Trophoblast cell (in vitro differentiated cells and primary cell): ENCODE measurements at regions not wholly inside any gene's neighbourhood (a gene's known extent, or its start where the extent isn't known, plus 50 kb on each side); places are given as distances from the start of the nearest gene placed in this dataset.

ENCODE experiments used
- DNase-seq, 2 donors: peaks; one replicate each; pipeline ENCODE4 v3.0.0-alpha.2; 2016
- H2AFZ ChIP-seq: 2 replicates; pipeline ENCODE4 v1.6.1; 2013; ENCODE audit warnings: low read length, moderate library complexity, mild to moderate bottlenecking; ENCODE audit not compliant: insufficient read depth, poor library complexity
- H2AK5ac ChIP-seq: 2 replicates; pipeline ENCODE4 v1.6.1; 2013; ENCODE audit warnings: mild to moderate bottlenecking, low read length
- H2BK120ac ChIP-seq: 2 replicates; pipeline ENCODE4 v1.6.1; 2013; ENCODE audit warnings: low read length, mild to moderate bottlenecking, moderate library complexity; ENCODE audit not compliant: insufficient read depth, poor library complexity
- H2BK12ac ChIP-seq: 2 replicates; pipeline ENCODE4 v1.6.1; 2013; ENCODE audit warnings: mild to moderate bottlenecking, low read length, moderate library complexity
- H2BK5ac ChIP-seq: 2 replicates; pipeline ENCODE4 v1.6.1; 2013; ENCODE audit warnings: low read length, low read depth, moderate library complexity, mild to moderate bottlenecking; ENCODE audit not compliant: poor library complexity
- H3K14ac ChIP-seq: 2 replicates; pipeline ENCODE4 v1.6.1; 2013; ENCODE audit warnings: mild to moderate bottlenecking, low read length
- H3K18ac ChIP-seq: 2 replicates; pipeline ENCODE4 v1.6.1; 2013; ENCODE audit warnings: mild to moderate bottlenecking, low read length
- H3K23ac ChIP-seq: 2 replicates; pipeline ENCODE4 v1.6.1; 2013; ENCODE audit warnings: low read length
- H3K27ac ChIP-seq: 2 replicates; pipeline ENCODE4 v1.5.1; 2013; ENCODE audit warnings: low read depth, mild to moderate bottlenecking, inconsistent platforms, low read length, moderate library complexity
- H3K27me3 ChIP-seq: 2 replicates; pipeline ENCODE4 v1.6.1; 2013; ENCODE audit warnings: inconsistent platforms, mild to moderate bottlenecking, low read length, moderate library complexity; ENCODE audit not compliant: insufficient read depth
- H3K36me3 ChIP-seq, 2 experiments: 1 replicate in 1 of 2; 2 replicates in 1 of 2; pipeline ENCODE4 v1.6.1; 2013; ENCODE audit warnings: low read length in 2 of 2, mild to moderate bottlenecking in 2 of 2, moderate library complexity in 1 of 2; ENCODE audit not compliant: insufficient read depth in 2 of 2, control insufficient read depth in 1 of 2
- H3K4ac ChIP-seq: 2 replicates; pipeline ENCODE4 v1.6.1; 2013; ENCODE audit warnings: low read depth, mild to moderate bottlenecking, low read length, moderate library complexity
- H3K4me1 ChIP-seq, 2 experiments: 1 replicate in 1 of 2; 2 replicates in 1 of 2; pipeline ENCODE4 v1.6.1; 2013; ENCODE audit warnings: low read length in 2 of 2, mild to moderate bottlenecking in 2 of 2, moderate library complexity in 1 of 2; ENCODE audit not compliant: insufficient read depth in 2 of 2, control insufficient read depth in 1 of 2
- H3K4me2 ChIP-seq: 2 replicates; pipeline ENCODE4 v1.6.1; 2013; ENCODE audit warnings: inconsistent platforms, mild to moderate bottlenecking, low read length, moderate library complexity
- H3K4me3 ChIP-seq: 2 replicates; pipeline ENCODE4 v1.5.1; 2013; ENCODE audit warnings: mild to moderate bottlenecking, low read depth, low read length, inconsistent platforms
- H3K79me1 ChIP-seq: one replicate; pipeline ENCODE4 v1.6.1; 2013; ENCODE audit warnings: low read length
- H3K79me2 ChIP-seq: 2 replicates; pipeline ENCODE4 v1.6.1; 2013; ENCODE audit warnings: low read length, mild to moderate bottlenecking; ENCODE audit not compliant: control insufficient read depth, insufficient read depth, poor library complexity
- H3K9ac ChIP-seq: 2 replicates; pipeline ENCODE4 v1.6.1; 2013; ENCODE audit warnings: mild to moderate bottlenecking, low read length
- H3K9me3 ChIP-seq: 2 replicates; pipeline ENCODE4 v1.6.1; 2013; ENCODE audit warnings: low read depth, mild to moderate bottlenecking, control low read depth, inconsistent platforms, low read length; ENCODE audit not compliant: insufficient read depth
- H4K12ac ChIP-seq: 2 replicates; pipeline ENCODE4 v1.6.1; 2013; ENCODE audit warnings: low read depth, mild to moderate bottlenecking, low read length, moderate library complexity
- H4K8ac ChIP-seq: 2 replicates; pipeline ENCODE4 v1.6.1; 2013; ENCODE audit warnings: low read depth, mild to moderate bottlenecking, low read length, moderate library complexity
- H4K91ac ChIP-seq: one replicate; pipeline ENCODE4 v1.6.1; 2013; ENCODE audit warnings: low read depth, mild to moderate bottlenecking, low read length, moderate library complexity
- WGBS: extraction: QIAGEN DNeasy Blood & Tissue Kit; methylation state at CpG from one replicate; pipeline ENCODE4 v1.1.7; 2013; ENCODE audit warnings: missing lambda C conversion rate; ENCODE audit not compliant: insufficient read length, insufficient coverage; ENCODE audit errors: extremely low coverage; 5-methylcytosine and 5-hydroxymethylcytosine counted together

- Histone ChIP-seq H3K14ac (no peak overlapping the region), H3K4ac (no peak overlapping the region), H2BK12ac (no peak overlapping the region), H3K9me3 (no peaks in the 10 kb centered on the region), H3K27me3 (no peaks in the 10 kb centered on the region), H2AK5ac (no peak overlapping the region), H3K4me2 (no peak overlapping the region), H3K27ac (no peak overlapping the region), H2AFZ (no peak overlapping the region), H3K79me1 (no peaks in the 10 kb centered on the region), H3K9ac (no peak overlapping the region), H3K23ac (no peak overlapping the region), H3K4me3 (no peak overlapping the region), H3K18ac (no peak overlapping the region), H2BK120ac (no peak overlapping the region), H4K91ac (no peak overlapping the region), H4K12ac (no peak overlapping the region), H3K36me3 (no peaks in the 10 kb centered on the region), H2BK5ac (no peak overlapping the region), H3K4me1 (no peaks in the 10 kb centered on the region), H3K79me2 (no peaks in the 10 kb centered on the region), H4K8ac (no peak overlapping the region)
- no CpG with 5 or more reads among the region's 10 CpGs for WGBS
- DNase-seq: no peak
Measured at GRCh38 chr10:131645756-131646155, 255.1 kb upstream of the PPP2R2D start.

GRCh38 chr10:131646551-131647525 lies 254.0 kb upstream of the PPP2R2D start:
- Histone ChIP-seq H4K8ac (no peak overlapping the region), H3K27ac (no peak overlapping the region), H2BK12ac (no peak overlapping the region), H3K23ac (no peak overlapping the region), H3K79me2 (no peaks in the 10 kb centered on the region), H4K12ac (no peak overlapping the region), H2BK120ac (no peak overlapping the region), H3K27me3 (no peaks in the 10 kb centered on the region), H3K4ac (no peak overlapping the region), H3K79me1 (no peaks in the 10 kb centered on the region), H2AFZ (no peak overlapping the region), H3K9me3 (no peaks in the 10 kb centered on the region), H3K4me2 (no peak overlapping the region), H3K4me3 (no peak overlapping the region), H3K14ac (no peak overlapping the region), H3K4me1 (no peaks in the 10 kb centered on the region), H3K36me3 (no peaks in the 10 kb centered on the region), H2BK5ac (no peak overlapping the region), H4K91ac (no peak overlapping the region), H2AK5ac (no peak overlapping the region), H3K18ac (no peak overlapping the region), H3K9ac (no peak overlapping the region)
- WGBS: no CpG with 5 or more reads among the region's 30 CpGs
- no peak for DNase-seq

GRCh38 chr10:131647789-131648188 lies 253.0 kb upstream of the PPP2R2D start:
- no peak overlapping the region for H3K9ac ChIP-seq
- no peak overlapping the region for H3K4me2 ChIP-seq
- H3K23ac ChIP-seq: no peak overlapping the region
- WGBS: no CpG with 5 or more reads among the region's 11 CpGs
- no peak overlapping the region for H3K27ac ChIP-seq
- H3K4me1 ChIP-seq: no peaks in the 10 kb centered on the region
- H3K4me3 ChIP-seq: no peak overlapping the region
- no peak overlapping the region for H2BK5ac ChIP-seq
- no peak overlapping the region for H2BK12ac ChIP-seq
- no peaks in the 10 kb centered on the region for H3K36me3 ChIP-seq
- no peak overlapping the region for H3K14ac ChIP-seq
- H3K27me3 ChIP-seq: no peaks in the 10 kb centered on the region
- H2BK120ac ChIP-seq: no peak overlapping the region
- no peak overlapping the region for H2AK5ac ChIP-seq
- H3K18ac ChIP-seq: no peak overlapping the region
- no peak overlapping the region for H4K8ac ChIP-seq
- no peaks in the 10 kb centered on the region for H3K9me3 ChIP-seq
- no peak overlapping the region for H2AFZ ChIP-seq
- no peak overlapping the region for H4K91ac ChIP-seq
- H3K79me1 ChIP-seq: no peaks in the 10 kb centered on the region
- no peak overlapping the region for H3K4ac ChIP-seq
- no peak for DNase-seq
- no peaks in the 10 kb centered on the region for H3K79me2 ChIP-seq
- no peak overlapping the region for H4K12ac ChIP-seq

- Histone ChIP-seq H3K27ac (no peak overlapping the region), H3K4me2 (no peak overlapping the region), H2BK12ac (no peak overlapping the region), H4K8ac (no peak overlapping the region), H3K79me1 (no peaks in the 10 kb centered on the region), H2AFZ (no peak overlapping the region), H3K9me3 (no peaks in the 10 kb centered on the region), H3K23ac (no peak overlapping the region), H3K4me3 (no peak overlapping the region), H2AK5ac (no peak overlapping the region), H2BK120ac (no peak overlapping the region), H3K36me3 (no peaks in the 10 kb centered on the region), H3K79me2 (no peaks in the 10 kb centered on the region), H3K27me3 (no peaks in the 10 kb centered on the region), H2BK5ac (no peak overlapping the region), H3K4me1 (no peaks in the 10 kb centered on the region), H4K91ac (no peak overlapping the region), H3K14ac (no peak overlapping the region), H3K4ac (no peak overlapping the region), H3K9ac (no peak overlapping the region), H3K18ac (no peak overlapping the region), H4K12ac (no peak overlapping the region)
- no peak for DNase-seq
- WGBS: no CpG with 5 or more reads among the region's 8 CpGs
Measured at GRCh38 chr10:131648386-131649020, 252.3 kb upstream of the PPP2R2D start.
